GM18508 (cell line): ENCODE measurements at regions not wholly inside any gene's neighbourhood (a gene's known extent, or its start where the extent isn't known, plus 50 kb on each side); places are given as distances from the start of the nearest gene placed in this dataset.
"Not testable (repeated sequence)": the region's sequence is repeated elsewhere in the genome, so short reads cannot be mapped to it uniquely, and the experiment has no call there.

ENCODE experiments used
- ATAC-seq: cut with Tn5 transposase; IDR thresholded peaks from one replicate; pipeline ENCODE4 v1.9.1; 2021; ENCODE audit warnings: moderate number of reproducible peaks; ENCODE audit not compliant: insufficient read depth, unreplicated experiment

GRCh38 chr3:36175916-36176461, 204.3 kb upstream of the STAC start:
- no peak for ATAC-seq

- ATAC-seq, result no peak
Observed at GRCh38 chr3:36178018-36178417, 202.3 kb upstream of the STAC start.

- no peak for ATAC-seq
Observed at GRCh38 chr3:36182024-36182423, 198.3 kb upstream of the STAC start.

- not testable (repeated sequence) for ATAC-seq
Observed at GRCh38 chr3:36187197-36187596, 193.1 kb upstream of the STAC start.

GRCh38 chr3:36192901-36193300, 187.4 kb upstream of the STAC start:
- ATAC-seq, result no peak

GRCh38 chr3:36193448-36193847, 186.9 kb upstream of the STAC start:
- no peak for ATAC-seq

GRCh38 chr3:36196058-36196457, 184.2 kb upstream of the STAC start:
- no peak for ATAC-seq

GRCh38 chr3:36197151-36197550, 183.2 kb upstream of the STAC start:
- no peak for ATAC-seq

- ATAC-seq, result no peak
Observed at GRCh38 chr3:36201546-36201945, 178.8 kb upstream of the STAC start.

- ATAC-seq, result no peak
Observed at GRCh38 chr3:36206956-36207580, 173.2 kb upstream of the STAC start.

GRCh38 chr3:36210840-36211651, 169.3 kb upstream of the STAC start:
- ATAC-seq, result no peak

- ATAC-seq, result no peak
Observed at GRCh38 chr3:36211652-36211999, 168.7 kb upstream of the STAC start.

GRCh38 chr3:36212251-36212650, 168.1 kb upstream of the STAC start:
- no peak for ATAC-seq

- no peak for ATAC-seq
Observed at GRCh38 chr3:36214460-36214859, 165.8 kb upstream of the STAC start.

GRCh38 chr3:36215241-36215640, 165.1 kb upstream of the STAC start:
- ATAC-seq, result no peak

- no peak for ATAC-seq
Observed at GRCh38 chr3:36219398-36219797, 160.9 kb upstream of the STAC start.

- ATAC-seq, result no peak
Observed at GRCh38 chr3:36220173-36220572, 160.1 kb upstream of the STAC start.

- no peak for ATAC-seq
Observed at GRCh38 chr3:36221975-36222374, 158.3 kb upstream of the STAC start.

- ATAC-seq, result no peak
Observed at GRCh38 chr3:36227980-36228379, 152.3 kb upstream of the STAC start.

GRCh38 chr3:36229496-36229895, 150.8 kb upstream of the STAC start:
- ATAC-seq, result no peak

GRCh38 chr3:36232797-36233489, 147.4 kb upstream of the STAC start:
- no peak for ATAC-seq
